HG02885 (cell line): ENCODE measurements at regions not wholly inside any gene's neighbourhood (a gene's known extent, or its start where the extent isn't known, plus 50 kb on each side); places are given as distances from the start of the nearest gene placed in this dataset.

Experiments used
- ATAC-seq: cut with Tn5 transposase; IDR thresholded peaks from one replicate; pipeline ENCODE4 v1.9.1; 2021; ENCODE audit warnings: mild to moderate bottlenecking; ENCODE audit not compliant: unreplicated experiment, poor library complexity

GRCh38 chr2:120945091-120945490, 209.4 kb downstream of the GLI2 start:
- ATAC-seq, result no peak

GRCh38 chr2:120945832-120946499, 210.3 kb downstream of the GLI2 start:
- ATAC-seq, result no peak

GRCh38 chr2:120947327-120947726, 211.7 kb downstream of the GLI2 start:
- no peak for ATAC-seq

- ATAC-seq, result no peak
Observed at GRCh38 chr2:120947982-120948661, 212.5 kb downstream of the GLI2 start.

- ATAC-seq, result no peak
Observed at GRCh38 chr2:120948662-120949011, 213.0 kb downstream of the GLI2 start.

GRCh38 chr2:120949027-120949956, 213.6 kb downstream of the GLI2 start:
- no peak for ATAC-seq

GRCh38 chr2:120949957-120950590, 214.4 kb downstream of the GLI2 start:
- ATAC-seq, result no peak

GRCh38 chr2:120951693-120952092, 216.0 kb downstream of the GLI2 start:
- ATAC-seq, result no peak

- no peak for ATAC-seq
Observed at GRCh38 chr2:120952318-120952717, 216.7 kb downstream of the GLI2 start.

GRCh38 chr2:120953066-120953756, 217.5 kb downstream of the GLI2 start:
- no peak for ATAC-seq

GRCh38 chr2:120953843-120954584, 218.3 kb downstream of the GLI2 start:
- no peak for ATAC-seq

GRCh38 chr2:120954939-120955338, 219.3 kb downstream of the GLI2 start:
- no peak for ATAC-seq

GRCh38 chr2:120955427-120955826, 219.8 kb downstream of the GLI2 start:
- no peak for ATAC-seq

- ATAC-seq, result no peak
Observed at GRCh38 chr2:120956486-120957156, 221.0 kb downstream of the GLI2 start.

GRCh38 chr2:120957905-120958304, 222.2 kb downstream of the GLI2 start:
- ATAC-seq, result no peak

- no peak for ATAC-seq
Observed at GRCh38 chr2:120958623-120959366, 223.1 kb downstream of the GLI2 start.

- no peak for ATAC-seq
Observed at GRCh38 chr2:120959426-120959825, 223.8 kb downstream of the GLI2 start.

GRCh38 chr2:120960770-120961366, 225.2 kb downstream of the GLI2 start:
- no peak for ATAC-seq
